HL-60 (cell line): ENCODE measurements at regions not wholly inside any gene's neighbourhood (a gene's known extent, or its start where the extent isn't known, plus 50 kb on each side); places are given as distances from the start of the nearest gene placed in this dataset.

Experiments
- DNase-seq, 2 experiments: peaks; one replicate each; pipeline ENCODE4 v3.0.0-alpha.2; 2010 to 2020; ENCODE audit warnings: low read depth in 1 of 2, low spot score in 1 of 2
- H3K27ac ChIP-seq: fragments of 250-450 bp; sonication (Bioruptor Pico); replicated peaks from 2 replicates; pipeline ENCODE4 v1.5.1; 2020; ENCODE audit warnings: mild to moderate bottlenecking, moderate library complexity
- H3K27me3 ChIP-seq: fragments of 250-450 bp; sonication (Bioruptor Pico); 2 replicates; pipeline ENCODE4 v1.5.1; 2021; ENCODE audit warnings: mild to moderate bottlenecking, moderate library complexity; ENCODE audit not compliant: insufficient read depth, poor library complexity, severe bottlenecking
- H3K4me3 ChIP-seq: replicated peaks from 2 replicates; pipeline ENCODE4 v1.5.1; 2011; ENCODE audit warnings: mild to moderate bottlenecking, control low read depth, low read length; ENCODE audit not compliant: insufficient read depth
- CTCF ChIP-seq: IDR thresholded peaks from one replicate; pipeline ENCODE4 v1.5.1; 2011; ENCODE audit warnings: low read length, control low read depth, inconsistent platforms; ENCODE audit not compliant: insufficient read depth
- GABPA ChIP-seq: IDR thresholded peaks from 2 replicates; pipeline ENCODE4 v1.6.1; 2012; ENCODE audit warnings: low read depth
- POLR2AphosphoS5 ChIP-seq: IDR thresholded peaks from 2 replicates; pipeline ENCODE4 v1.6.1; 2012; ENCODE audit warnings: low read depth
- REST ChIP-seq: IDR thresholded peaks from 2 replicates; pipeline ENCODE4 v1.6.1; 2012; ENCODE audit warnings: low read depth; ENCODE audit not compliant: insufficient replicate concordance
- SPI1 ChIP-seq: IDR thresholded peaks from 2 replicates; pipeline ENCODE4 v1.6.1; 2012; ENCODE audit warnings: low read depth, mild to moderate bottlenecking, borderline replicate concordance

DNA sequence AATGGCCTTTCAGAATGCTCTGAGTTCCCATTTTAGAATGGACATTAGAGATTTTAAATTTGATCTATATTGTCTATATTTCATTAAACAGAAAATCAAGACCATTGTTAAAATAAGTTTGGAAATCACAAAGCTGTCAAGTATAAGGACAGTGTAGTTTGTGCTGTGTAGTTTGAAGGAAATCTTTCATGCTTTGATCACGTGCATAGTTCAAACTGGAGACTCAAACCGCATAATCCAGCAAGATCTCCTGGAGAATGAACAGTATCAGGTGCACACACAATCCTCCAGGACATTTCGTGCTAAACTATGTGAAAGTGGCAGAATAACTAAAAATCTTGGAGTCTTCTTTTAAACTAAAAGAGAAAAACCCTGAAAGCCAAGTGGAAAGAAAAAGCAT is 60.8 kb upstream of the TBXT start:
- Histone ChIP-seq H3K4me3 (no peak overlapping the region), H3K27me3 (no peaks in the 10 kb centered on the region)

DNA sequence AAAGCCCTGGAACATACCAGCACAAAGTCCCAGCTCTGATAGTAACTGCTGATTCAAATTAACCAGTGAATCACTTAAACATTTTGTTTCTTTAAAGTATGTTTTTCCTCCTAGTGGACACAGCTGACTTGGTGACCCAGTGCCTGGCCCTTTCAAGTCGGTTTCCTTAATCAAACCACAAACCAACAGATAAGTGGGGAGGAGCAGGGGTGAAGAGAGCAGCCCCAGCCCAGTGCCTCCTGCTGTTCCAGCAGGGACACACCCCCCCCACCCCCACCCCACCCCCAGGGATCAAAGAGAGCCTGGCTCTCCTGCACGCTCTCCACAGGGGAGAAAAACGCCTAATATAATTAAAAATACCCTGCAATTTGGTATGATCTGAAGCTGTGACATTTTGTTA is 55.4 kb upstream of the TBXT start:
- H3K27ac ChIP-seq = no peak overlapping the region

More for the DNA sequence above, 60.8 kb upstream of the TBXT start:
- TF ChIP-seq POLR2AphosphoS5 (no peak), SPI1 (no peak), REST (no peak), GABPA (no peak), CTCF (no peak)
- DNase-seq = no peak
- H3K27ac ChIP-seq = no peak overlapping the region

GRCh38 chr6:166222631-166223030 is 55.0 kb upstream of the TBXT start:
- DNase-seq = no peak
- H3K27me3 ChIP-seq = no peaks in the 10 kb centered on the region
- no peak overlapping the region for H3K4me3 ChIP-seq
- TF ChIP-seq CTCF = no peak
- no peak for TF ChIP-seq POLR2AphosphoS5
- no peak for TF ChIP-seq GABPA
- TF ChIP-seq SPI1 = no peak
- TF ChIP-seq REST = no peak
- H3K27ac ChIP-seq = no peak overlapping the region

More for the DNA sequence above, 55.4 kb upstream of the TBXT start:
- H3K4me3 ChIP-seq = no peak overlapping the region
- no peak for DNase-seq
- no peak for TF ChIP-seq POLR2AphosphoS5
- no peak for TF ChIP-seq CTCF
- TF ChIP-seq GABPA = no peak
- TF ChIP-seq REST = no peak
- TF ChIP-seq SPI1 = no peak
- no peaks in the 10 kb centered on the region for H3K27me3 ChIP-seq
